H1 (cell line): ENCODE measurements at regions not wholly inside any gene's neighbourhood (a gene's known extent, or its start where the extent isn't known, plus 50 kb on each side); places are given as distances from the start of the nearest gene placed in this dataset.

ENCODE experiments used
- TCF12 ChIP-seq: IDR thresholded peaks from 2 replicates; pipeline ENCODE4 v1.6.1; 2011; ENCODE audit warnings: low read depth, mild to moderate bottlenecking, low read length
- TF ChIP-seq, protein P1 (sequence below), 3 experiments: IDR thresholded peaks; 1 replicate in 2 of 3; 2 replicates in 1 of 3; pipeline versions ENCODE4 v1.5.1 to v1.6.1; 2011; ENCODE audit warnings: low read length in 3 of 3, mild to moderate bottlenecking in 3 of 3, inconsistent platforms in 2 of 3, low read depth in 1 of 3, moderate library complexity in 1 of 3; ENCODE audit not compliant: insufficient read depth in 1 of 3; ENCODE audit errors: control extremely low read depth in 1 of 3
- TF ChIP-seq, protein P2 (sequence below): IDR thresholded peaks from 2 replicates; pipeline ENCODE4 v1.6.1; 2011; ENCODE audit warnings: low read length, improper control_type of control experiment

DNA sequence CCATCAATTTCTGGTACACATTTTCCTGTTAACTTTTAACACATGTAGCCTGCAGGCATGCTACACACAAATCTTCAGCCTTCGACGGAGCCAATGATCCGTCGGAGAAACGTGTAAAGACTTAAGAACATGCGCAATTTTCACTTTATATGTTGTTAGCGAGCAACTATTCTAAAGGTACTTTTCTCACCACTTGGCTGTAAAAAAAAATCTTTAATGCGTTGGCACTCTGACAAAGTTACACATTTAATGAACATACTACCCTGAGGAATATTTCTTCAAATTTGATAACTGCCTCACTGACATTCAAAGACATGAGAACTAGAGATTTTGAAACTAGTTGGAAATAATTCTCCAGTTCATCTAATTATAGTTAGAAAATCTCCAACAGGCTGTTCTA is 507.5 kb upstream of the SALL1 start:
- TF ChIP-seq, protein P1, sequence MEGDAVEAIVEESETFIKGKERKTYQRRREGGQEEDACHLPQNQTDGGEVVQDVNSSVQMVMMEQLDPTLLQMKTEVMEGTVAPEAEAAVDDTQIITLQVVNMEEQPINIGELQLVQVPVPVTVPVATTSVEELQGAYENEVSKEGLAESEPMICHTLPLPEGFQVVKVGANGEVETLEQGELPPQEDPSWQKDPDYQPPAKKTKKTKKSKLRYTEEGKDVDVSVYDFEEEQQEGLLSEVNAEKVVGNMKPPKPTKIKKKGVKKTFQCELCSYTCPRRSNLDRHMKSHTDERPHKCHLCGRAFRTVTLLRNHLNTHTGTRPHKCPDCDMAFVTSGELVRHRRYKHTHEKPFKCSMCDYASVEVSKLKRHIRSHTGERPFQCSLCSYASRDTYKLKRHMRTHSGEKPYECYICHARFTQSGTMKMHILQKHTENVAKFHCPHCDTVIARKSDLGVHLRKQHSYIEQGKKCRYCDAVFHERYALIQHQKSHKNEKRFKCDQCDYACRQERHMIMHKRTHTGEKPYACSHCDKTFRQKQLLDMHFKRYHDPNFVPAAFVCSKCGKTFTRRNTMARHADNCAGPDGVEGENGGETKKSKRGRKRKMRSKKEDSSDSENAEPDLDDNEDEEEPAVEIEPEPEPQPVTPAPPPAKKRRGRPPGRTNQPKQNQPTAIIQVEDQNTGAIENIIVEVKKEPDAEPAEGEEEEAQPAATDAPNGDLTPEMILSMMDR (IDR thresholded peaks at IDR 0.05; ENCODE audit: control extremely low read depth in 1 of 3, insufficient read depth in 1 of 3, low read depth in 1 of 3, low read length in 3 of 3): no peak
- TF ChIP-seq, protein P2, sequence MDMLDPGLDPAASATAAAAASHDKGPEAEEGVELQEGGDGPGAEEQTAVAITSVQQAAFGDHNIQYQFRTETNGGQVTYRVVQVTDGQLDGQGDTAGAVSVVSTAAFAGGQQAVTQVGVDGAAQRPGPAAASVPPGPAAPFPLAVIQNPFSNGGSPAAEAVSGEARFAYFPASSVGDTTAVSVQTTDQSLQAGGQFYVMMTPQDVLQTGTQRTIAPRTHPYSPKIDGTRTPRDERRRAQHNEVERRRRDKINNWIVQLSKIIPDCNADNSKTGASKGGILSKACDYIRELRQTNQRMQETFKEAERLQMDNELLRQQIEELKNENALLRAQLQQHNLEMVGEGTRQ: no peak
- no peak for TF ChIP-seq TCF12
